Gastroesophageal sphincter (tissue), 4 donors: ENCODE measurements at regions not wholly inside any gene's neighbourhood (a gene's known extent, or its start where the extent isn't known, plus 50 kb on each side); places are given as distances from the start of the nearest gene placed in this dataset.

Source experiments
- ATAC-seq: fragments of 150-250 bp; one replicate; pipeline ENCODE4 v1.9.1; 2016; ENCODE audit warnings: mild to moderate bottlenecking, moderate library complexity
- H3K27ac ChIP-seq, 4 donors: fragments of 200-600 bp; sonication (generic) in 3 of 4; 1 replicate in 3 of 4; 2 replicates in 1 of 4; pipeline ENCODE4 v1.5.1; 2016 to 2019
- H3K27me3 ChIP-seq: fragments of 200-600 bp; sonication (generic); one replicate; pipeline ENCODE4 v1.5.1; 2019
- H3K36me3 ChIP-seq, 2 donors: fragments of 200-600 bp; sonication (generic); one replicate each; pipeline ENCODE4 v1.5.1; 2019; ENCODE audit warnings: control low read depth in 1 of 2
- H3K4me1 ChIP-seq, 3 donors: fragments of 200-600 bp; sonication (generic); 1 replicate in 2 of 3; 2 replicates in 1 of 3; pipeline ENCODE4 v1.5.1; 2016 to 2019; ENCODE audit warnings: control low read depth in 2 of 3
- H3K4me3 ChIP-seq, 2 donors: fragments of 200-600 bp; sonication (generic); one replicate each; pipeline ENCODE4 v1.5.1; 2019; ENCODE audit warnings: mild to moderate bottlenecking in 1 of 2, moderate library complexity in 1 of 2
- H3K9me3 ChIP-seq, 3 donors: fragments of 200-600 bp; sonication (generic); one replicate each; pipeline ENCODE4 v1.5.1; 2017 to 2019; ENCODE audit warnings: control low read depth in 2 of 3
- EP300 ChIP-seq: sonication (generic); formaldehyde crosslinking; IDR thresholded peaks from one replicate; pipeline ENCODE4 v1.6.1; 2017; ENCODE audit warnings: antibody characterized with exemption, mild to moderate bottlenecking
- POLR2A ChIP-seq, 2 donors: fragments of 450-650 bp; IDR thresholded peaks; one replicate each; pipeline ENCODE4 v1.6.1; 2017; ENCODE audit warnings: antibody characterized with exemption in 2 of 2, mild to moderate bottlenecking in 2 of 2, moderate library complexity in 1 of 2
- POLR2AphosphoS5 ChIP-seq: sonication (generic); formaldehyde crosslinking; IDR thresholded peaks from one replicate; pipeline ENCODE4 v1.6.1; 2017; ENCODE audit warnings: antibody characterized with exemption
- WGBS, 2 donors: methylation state at CpG; one replicate each; pipeline ENCODE4 v1.1.5; 2018; ENCODE audit warnings: low coverage in 1 of 2; 5-methylcytosine and 5-hydroxymethylcytosine counted together
- TF ChIP-seq, protein P1 (sequence below), 4 experiments: fragments of 200-600 bp in 2 of 4; fragments of 450-650 bp in 2 of 4; sonication (generic) in 1 of 4; IDR thresholded peaks; one replicate each; pipeline ENCODE4 v1.5.1; 2017 to 2019; ENCODE audit warnings: antibody characterized with exemption in 4 of 4, mild to moderate bottlenecking in 2 of 4, moderate library complexity in 2 of 4

DNA sequence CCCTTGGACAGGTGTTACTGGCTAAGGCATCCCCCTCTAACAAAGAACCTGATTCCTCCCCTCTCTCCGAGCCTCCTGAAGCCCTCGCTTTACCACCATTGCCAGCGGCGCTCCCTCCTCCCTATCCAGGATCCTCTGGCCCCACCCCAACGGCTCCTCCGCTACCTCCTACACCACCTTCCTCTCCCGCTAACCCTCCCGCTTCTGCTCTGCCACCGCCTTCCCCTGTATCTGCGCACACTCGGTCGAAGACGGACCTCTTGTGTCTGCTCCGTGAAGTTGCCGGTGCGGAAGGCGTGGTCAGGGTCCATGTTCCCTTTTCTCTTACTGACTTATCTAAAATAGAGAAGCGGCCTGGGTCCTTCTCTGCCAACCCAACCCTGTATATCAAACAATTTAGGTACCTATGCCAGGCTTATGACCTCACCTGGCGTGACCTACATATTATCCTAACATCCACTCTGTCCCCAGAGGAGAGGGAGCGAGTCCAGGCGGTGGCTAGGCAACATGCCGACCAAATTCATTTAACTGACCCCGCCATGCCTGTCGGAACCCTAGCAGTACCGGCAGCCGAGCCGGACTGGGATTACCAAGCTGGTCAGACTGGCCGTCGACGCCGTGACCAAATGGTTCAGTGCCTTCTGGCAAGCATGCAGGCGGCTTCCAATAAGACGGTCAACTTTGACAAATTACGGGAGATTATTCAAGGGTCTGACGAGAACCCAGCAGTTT lies 958.9 kb downstream of the RPA4 start:
- H3K36me3 ChIP-seq = no peaks in the 10 kb centered on the region
- no peak overlapping the region for H3K27ac ChIP-seq
- H3K27me3 ChIP-seq = no peaks in the 10 kb centered on the region
- TF ChIP-seq POLR2AphosphoS5 = no peak
- no peak for TF ChIP-seq EP300
- TF ChIP-seq, protein P1, sequence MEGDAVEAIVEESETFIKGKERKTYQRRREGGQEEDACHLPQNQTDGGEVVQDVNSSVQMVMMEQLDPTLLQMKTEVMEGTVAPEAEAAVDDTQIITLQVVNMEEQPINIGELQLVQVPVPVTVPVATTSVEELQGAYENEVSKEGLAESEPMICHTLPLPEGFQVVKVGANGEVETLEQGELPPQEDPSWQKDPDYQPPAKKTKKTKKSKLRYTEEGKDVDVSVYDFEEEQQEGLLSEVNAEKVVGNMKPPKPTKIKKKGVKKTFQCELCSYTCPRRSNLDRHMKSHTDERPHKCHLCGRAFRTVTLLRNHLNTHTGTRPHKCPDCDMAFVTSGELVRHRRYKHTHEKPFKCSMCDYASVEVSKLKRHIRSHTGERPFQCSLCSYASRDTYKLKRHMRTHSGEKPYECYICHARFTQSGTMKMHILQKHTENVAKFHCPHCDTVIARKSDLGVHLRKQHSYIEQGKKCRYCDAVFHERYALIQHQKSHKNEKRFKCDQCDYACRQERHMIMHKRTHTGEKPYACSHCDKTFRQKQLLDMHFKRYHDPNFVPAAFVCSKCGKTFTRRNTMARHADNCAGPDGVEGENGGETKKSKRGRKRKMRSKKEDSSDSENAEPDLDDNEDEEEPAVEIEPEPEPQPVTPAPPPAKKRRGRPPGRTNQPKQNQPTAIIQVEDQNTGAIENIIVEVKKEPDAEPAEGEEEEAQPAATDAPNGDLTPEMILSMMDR (IDR thresholded peaks at IDR 0.05) = no peak
- TF ChIP-seq POLR2A (IDR thresholded peaks at IDR 0.05) = no peak
- WGBS, 2 donors = 91 to 95% methylated on average over 12 to 15 of the region's 35 CpGs
- no peaks in the 10 kb centered on the region for H3K4me1 ChIP-seq
- H3K9me3 ChIP-seq = no peaks in the 10 kb centered on the region
- no peak overlapping the region for H3K4me3 ChIP-seq
- ATAC-seq = no peak

DNA sequence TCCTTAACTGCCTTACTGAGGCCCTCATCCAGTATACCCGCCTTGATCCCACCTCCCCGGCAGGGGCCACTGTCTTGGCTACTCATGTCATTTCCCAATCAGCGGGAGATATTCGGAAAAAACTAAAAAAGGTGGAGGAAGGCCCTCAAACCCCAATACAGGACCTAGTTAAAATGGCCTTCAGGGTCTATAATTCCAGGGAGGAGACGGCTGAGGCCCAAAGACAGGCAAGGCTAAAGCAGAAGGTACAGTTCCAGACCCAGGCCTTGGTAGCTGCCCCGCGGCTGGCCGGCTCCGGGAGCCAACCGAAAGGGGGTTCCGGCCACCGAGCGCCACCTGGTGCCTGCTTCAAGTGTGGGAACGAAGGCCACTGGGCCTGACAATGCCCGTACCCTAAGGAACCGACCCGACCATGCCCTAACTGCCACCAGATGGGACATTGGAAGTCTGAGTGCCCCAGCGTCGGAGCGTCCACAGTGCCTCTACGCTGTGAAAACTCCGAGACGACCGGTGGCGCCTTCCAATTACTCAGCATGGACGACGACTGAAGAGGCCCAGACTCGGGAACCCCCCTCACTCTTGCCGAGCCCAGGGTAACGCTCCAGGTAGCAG lies 959.6 kb downstream of the RPA4 start:
- Histone ChIP-seq H3K9me3 (no peaks in the 10 kb centered on the region), H3K4me1 (no peaks in the 10 kb centered on the region), H3K27me3 (no peaks in the 10 kb centered on the region), H3K4me3 (no peak overlapping the region), H3K27ac (no peak overlapping the region), H3K36me3 (no peaks in the 10 kb centered on the region)
- TF ChIP-seq, protein P1 (IDR thresholded peaks at IDR 0.05) = no peak
- no peak for TF ChIP-seq POLR2AphosphoS5
- TF ChIP-seq POLR2A (IDR thresholded peaks at IDR 0.05) = no peak
- no peak for ATAC-seq
- WGBS, 2 donors = 100% methylated on average over 3 of the region's 30 CpGs; no CpG with 5 or more reads in 1 of the 2 donors

DNA sequence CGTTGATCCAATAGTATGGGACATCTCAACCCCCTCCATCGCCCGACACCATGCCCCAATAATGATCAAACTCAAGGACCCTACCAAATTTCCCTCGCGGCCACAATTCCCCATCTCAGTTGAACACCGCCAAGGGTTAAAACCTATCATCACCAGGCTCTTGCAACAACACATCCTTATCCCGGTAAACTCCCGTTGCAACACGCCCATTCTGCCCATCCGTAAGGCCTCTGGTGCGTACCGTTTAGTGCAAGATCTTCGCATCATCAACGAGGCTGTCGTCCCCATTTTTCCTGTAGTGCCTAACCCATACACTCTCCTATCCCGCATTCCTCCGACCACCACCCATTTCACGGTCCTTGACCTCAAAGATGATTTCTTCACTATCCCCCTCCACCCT lies 960.5 kb downstream of the RPA4 start:
- Histone ChIP-seq H3K27ac (no peak overlapping the region), H3K27me3 (no peaks in the 10 kb centered on the region), H3K9me3 (no peaks in the 10 kb centered on the region), H3K4me1 (no peaks in the 10 kb centered on the region), H3K36me3 (no peaks in the 10 kb centered on the region), H3K4me3 (no peak overlapping the region)
- 97 to 98% methylated on average over 11 to 13 of the region's 18 CpGs for WGBS, 2 donors
- TF ChIP-seq POLR2A (IDR thresholded peaks at IDR 0.05) = no peak
- TF ChIP-seq, protein P1 (IDR thresholded peaks at IDR 0.05) = no peak
- TF ChIP-seq EP300 = no peak
- no peak for TF ChIP-seq POLR2AphosphoS5
- no peak for ATAC-seq

DNA sequence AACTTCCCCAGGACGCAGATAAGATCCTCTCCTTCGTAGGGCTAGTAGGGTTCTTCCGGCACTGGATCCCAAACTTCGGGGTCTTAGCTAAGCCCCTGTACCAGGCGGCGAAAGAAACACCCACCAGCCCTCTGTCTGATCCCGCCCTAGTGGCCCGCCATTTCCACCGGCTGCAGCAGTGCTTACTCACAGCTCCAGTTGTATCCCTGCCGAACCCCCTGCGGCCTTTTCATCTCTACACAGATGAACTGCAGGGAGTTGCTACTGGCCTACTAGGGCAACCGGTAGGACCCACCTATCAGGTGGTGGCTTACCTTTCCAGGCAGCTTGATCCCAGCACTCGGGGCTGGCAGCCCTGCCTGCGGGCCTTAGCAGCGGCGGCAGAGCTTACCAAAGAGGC lies 961.2 kb downstream of the RPA4 start:
- Histone ChIP-seq H3K4me3 (no peak overlapping the region), H3K9me3 (no peaks in the 10 kb centered on the region), H3K36me3 (no peaks in the 10 kb centered on the region), H3K27me3 (no peaks in the 10 kb centered on the region), H3K27ac (no peak overlapping the region), H3K4me1 (no peaks in the 10 kb centered on the region)
- TF ChIP-seq EP300 = no peak
- TF ChIP-seq POLR2AphosphoS5 = no peak
- TF ChIP-seq, protein P1 (IDR thresholded peaks at IDR 0.05) = no peak
- no peak for TF ChIP-seq POLR2A (IDR thresholded peaks at IDR 0.05)
- 90% methylated on average over 4 of the region's 16 CpGs; no CpG with 5 or more reads in 1 of the 2 donors for WGBS, 2 donors
- ATAC-seq = no peak

DNA sequence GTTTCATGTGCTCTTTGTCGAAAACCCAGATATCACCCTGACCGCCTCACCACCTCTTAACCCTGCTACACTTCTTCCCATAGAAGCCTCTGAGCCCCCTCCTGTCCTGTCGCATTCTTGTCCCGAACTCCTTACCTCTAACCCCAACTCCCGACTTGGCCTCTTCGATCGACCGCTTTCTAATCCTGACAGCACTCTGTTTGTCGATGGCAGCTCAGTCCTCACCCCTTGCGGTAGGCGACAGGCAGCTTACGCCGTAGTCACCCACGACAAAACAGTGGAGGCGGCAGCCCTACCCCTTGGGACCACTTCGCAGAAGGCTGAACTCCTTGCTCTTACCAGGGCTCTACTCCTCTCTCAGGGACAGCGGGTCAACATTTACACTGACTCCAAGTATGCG lies 961.7 kb downstream of the RPA4 start:
- Histone ChIP-seq H3K27ac (no peak overlapping the region), H3K36me3 (no peaks in the 10 kb centered on the region), H3K4me1 (no peaks in the 10 kb centered on the region), H3K4me3 (no peak overlapping the region), H3K27me3 (no peaks in the 10 kb centered on the region), H3K9me3 (no peaks in the 10 kb centered on the region)
- TF ChIP-seq, protein P1 (IDR thresholded peaks at IDR 0.05) = no peak
- TF ChIP-seq POLR2AphosphoS5 = no peak
- TF ChIP-seq EP300 = no peak
- TF ChIP-seq POLR2A (IDR thresholded peaks at IDR 0.05) = no peak
- 91 to 98% methylated on average over 7 to 16 of the region's 18 CpGs for WGBS, 2 donors
- ATAC-seq = no peak
